BLaER1 (cell line): ENCODE measurements at regions not wholly inside any gene's neighbourhood (a gene's known extent, or its start where the extent isn't known, plus 50 kb on each side); places are given as distances from the start of the nearest gene placed in this dataset.

Experiments used
- H3K27ac ChIP-seq: shearing (Covaris generic); formaldehyde crosslinking; 2 replicates; pipeline ENCODE4 v1.8.1; 2022
- H3K27me3 ChIP-seq: shearing (Covaris generic); formaldehyde crosslinking; 2 replicates; pipeline ENCODE4 v1.8.1; 2022
- H3K36me3 ChIP-seq: shearing (Covaris generic); formaldehyde crosslinking; 2 replicates; pipeline ENCODE4 v1.8.1; 2022
- H3K4me1 ChIP-seq: shearing (Covaris generic); formaldehyde crosslinking; 2 replicates; pipeline ENCODE4 v1.8.1; 2022
- H3K4me2 ChIP-seq: shearing (Covaris generic); formaldehyde crosslinking; 2 replicates; pipeline ENCODE4 v1.8.1; 2022
- H3K4me3 ChIP-seq: shearing (Covaris generic); formaldehyde crosslinking; 2 replicates; pipeline ENCODE4 v1.8.1; 2022
- H3K9ac ChIP-seq: shearing (Covaris generic); formaldehyde crosslinking; 2 replicates; pipeline ENCODE4 v1.8.1; 2022
- H3K9me3 ChIP-seq: shearing (Covaris generic); formaldehyde crosslinking; 2 replicates; pipeline ENCODE4 v1.8.1; 2022
- H4K20me1 ChIP-seq: shearing (Covaris generic); formaldehyde crosslinking; 2 replicates; pipeline ENCODE4 v1.8.1; 2022
- Cebpa-rat ChIP-seq: shearing (Covaris generic); IDR thresholded peaks from 2 replicates; pipeline ENCODE4 v1.8.1; 2022

GRCh38 chr4:79224777-79225104 lies 101.1 kb downstream of the NAA11 start:
- Histone ChIP-seq H4K20me1 (no peaks in the 10 kb centered on the region), H3K9me3 (no peaks in the 10 kb centered on the region), H3K27ac (no peak overlapping the region), H3K4me1 (no peaks in the 10 kb centered on the region), H3K4me3 (no peak overlapping the region), H3K36me3 (no peaks in the 10 kb centered on the region), H3K9ac (no peak overlapping the region), H3K4me2 (no peak overlapping the region), H3K27me3 (no peaks in the 10 kb centered on the region)
- TF ChIP-seq Cebpa-rat, result no peak

GRCh38 chr4:79223993-79224776 lies 101.7 kb downstream of the NAA11 start:
- H3K4me1 ChIP-seq, result no peaks in the 10 kb centered on the region
- no peak overlapping the region for H3K9ac ChIP-seq
- no peaks in the 10 kb centered on the region for H4K20me1 ChIP-seq
- H3K4me2 ChIP-seq, result no peak overlapping the region
- H3K4me3 ChIP-seq, result no peak overlapping the region
- H3K36me3 ChIP-seq, result no peaks in the 10 kb centered on the region
- H3K9me3 ChIP-seq, result no peaks in the 10 kb centered on the region
- TF ChIP-seq Cebpa-rat, result no peak
- no peaks in the 10 kb centered on the region for H3K27me3 ChIP-seq
- no peak overlapping the region for H3K27ac ChIP-seq

- no peaks in the 10 kb centered on the region for H3K9me3 ChIP-seq
- H3K9ac ChIP-seq, result no peak overlapping the region
- H3K4me1 ChIP-seq, result no peaks in the 10 kb centered on the region
- no peak overlapping the region for H3K4me3 ChIP-seq
- H3K27me3 ChIP-seq, result no peaks in the 10 kb centered on the region
- no peaks in the 10 kb centered on the region for H4K20me1 ChIP-seq
- no peak for TF ChIP-seq Cebpa-rat
- H3K27ac ChIP-seq, result no peak overlapping the region
- no peaks in the 10 kb centered on the region for H3K36me3 ChIP-seq
- no peak overlapping the region for H3K4me2 ChIP-seq
Observed at GRCh38 chr4:79217025-79217424, 108.8 kb downstream of the NAA11 start.

- Histone ChIP-seq H3K36me3 (no peaks in the 10 kb centered on the region), H3K9me3 (no peaks in the 10 kb centered on the region), H3K27me3 (no peaks in the 10 kb centered on the region), H4K20me1 (no peaks in the 10 kb centered on the region), H3K27ac (no peak overlapping the region), H3K4me2 (no peak overlapping the region), H3K4me1 (peaks cover 18% of the 10 kb centered on the region), H3K9ac (no peak overlapping the region), H3K4me3 (no peak overlapping the region)
- no peak for TF ChIP-seq Cebpa-rat
Observed at GRCh38 chr4:79213702-79214101, 112.2 kb downstream of the NAA11 start.

GRCh38 chr4:79213010-79213409 lies 112.9 kb downstream of the NAA11 start:
- Histone ChIP-seq H3K4me3 (no peak overlapping the region), H3K9ac (no peak overlapping the region), H3K27me3 (no peaks in the 10 kb centered on the region), H3K27ac (no peak overlapping the region), H3K4me2 (no peak overlapping the region), H3K36me3 (no peaks in the 10 kb centered on the region), H3K9me3 (no peaks in the 10 kb centered on the region), H4K20me1 (no peaks in the 10 kb centered on the region), H3K4me1 (peaks cover 18% of the 10 kb centered on the region)
- TF ChIP-seq Cebpa-rat, result no peak

GRCh38 chr4:79212311-79212710 lies 113.5 kb downstream of the NAA11 start:
- H3K4me1 ChIP-seq, result peaks cover 18% of the 10 kb centered on the region
- no peaks in the 10 kb centered on the region for H3K27me3 ChIP-seq
- H3K9me3 ChIP-seq, result no peaks in the 10 kb centered on the region
- no peaks in the 10 kb centered on the region for H3K36me3 ChIP-seq
- no peak overlapping the region for H3K27ac ChIP-seq
- H3K4me3 ChIP-seq, result no peak overlapping the region
- H3K4me2 ChIP-seq, result no peak overlapping the region
- H3K9ac ChIP-seq, result no peak overlapping the region
- TF ChIP-seq Cebpa-rat, result no peak
- no peaks in the 10 kb centered on the region for H4K20me1 ChIP-seq

- H3K27me3 ChIP-seq, result no peaks in the 10 kb centered on the region
- no peak overlapping the region for H3K4me2 ChIP-seq
- no peak overlapping the region for H3K9ac ChIP-seq
- no peaks in the 10 kb centered on the region for H3K36me3 ChIP-seq
- peaks cover 6% of the 10 kb centered on the region; the same call in 1 of the 2 replicates for H3K9me3 ChIP-seq
- no peaks in the 10 kb centered on the region for H4K20me1 ChIP-seq
- H3K27ac ChIP-seq, result no peak overlapping the region
- no peak for TF ChIP-seq Cebpa-rat
- peaks cover 18% of the 10 kb centered on the region for H3K4me1 ChIP-seq
- H3K4me3 ChIP-seq, result no peak overlapping the region
Observed at GRCh38 chr4:79211490-79211889, 114.4 kb downstream of the NAA11 start.

- H4K20me1 ChIP-seq, result no peaks in the 10 kb centered on the region
- H3K4me3 ChIP-seq, result no peak overlapping the region
- H3K36me3 ChIP-seq, result no peaks in the 10 kb centered on the region
- H3K4me2 ChIP-seq, result peak overlapping the region; percentile 56; the same call in 1 of the 2 replicates
- H3K9ac ChIP-seq, result no peak overlapping the region
- H3K9me3 ChIP-seq, result peaks cover 8% of the 10 kb centered on the region; the same call in 1 of the 2 replicates
- no peak overlapping the region for H3K27ac ChIP-seq
- H3K4me1 ChIP-seq, result peaks cover 18% of the 10 kb centered on the region
- no peaks in the 10 kb centered on the region for H3K27me3 ChIP-seq
- TF ChIP-seq Cebpa-rat, result no peak
Observed at GRCh38 chr4:79210636-79211049, 115.2 kb downstream of the NAA11 start.

- Histone ChIP-seq H3K4me1 (peaks cover 18% of the 10 kb centered on the region), H3K9me3 (peaks cover 8% of the 10 kb centered on the region; the same call in 1 of the 2 replicates), H4K20me1 (no peaks in the 10 kb centered on the region), H3K27ac (no peak overlapping the region), H3K36me3 (no peaks in the 10 kb centered on the region), H3K4me3 (no peak overlapping the region), H3K9ac (no peak overlapping the region), H3K27me3 (no peaks in the 10 kb centered on the region), H3K4me2 (peak overlapping the region; percentile 56)
- TF ChIP-seq Cebpa-rat, result no peak
Observed at GRCh38 chr4:79209822-79210635, 115.8 kb downstream of the NAA11 start.

GRCh38 chr4:79209081-79209480 lies 116.8 kb downstream of the NAA11 start:
- peaks cover 18% of the 10 kb centered on the region for H3K4me1 ChIP-seq
- no peak overlapping the region for H3K4me3 ChIP-seq
- no peak for TF ChIP-seq Cebpa-rat
- H3K36me3 ChIP-seq, result no peaks in the 10 kb centered on the region
- H3K27ac ChIP-seq, result no peak overlapping the region
- no peak overlapping the region for H3K9ac ChIP-seq
- H3K27me3 ChIP-seq, result no peaks in the 10 kb centered on the region
- no peak overlapping the region for H3K4me2 ChIP-seq
- H4K20me1 ChIP-seq, result no peaks in the 10 kb centered on the region
- peaks cover 8% of the 10 kb centered on the region; the same call in 1 of the 2 replicates for H3K9me3 ChIP-seq
